ENCODE measurements at regions not wholly inside any gene's neighbourhood (a gene's known extent, or its start where the extent isn't known, plus 50 kb on each side); places are given as distances from the start of the nearest gene placed in this dataset.

DNA sequence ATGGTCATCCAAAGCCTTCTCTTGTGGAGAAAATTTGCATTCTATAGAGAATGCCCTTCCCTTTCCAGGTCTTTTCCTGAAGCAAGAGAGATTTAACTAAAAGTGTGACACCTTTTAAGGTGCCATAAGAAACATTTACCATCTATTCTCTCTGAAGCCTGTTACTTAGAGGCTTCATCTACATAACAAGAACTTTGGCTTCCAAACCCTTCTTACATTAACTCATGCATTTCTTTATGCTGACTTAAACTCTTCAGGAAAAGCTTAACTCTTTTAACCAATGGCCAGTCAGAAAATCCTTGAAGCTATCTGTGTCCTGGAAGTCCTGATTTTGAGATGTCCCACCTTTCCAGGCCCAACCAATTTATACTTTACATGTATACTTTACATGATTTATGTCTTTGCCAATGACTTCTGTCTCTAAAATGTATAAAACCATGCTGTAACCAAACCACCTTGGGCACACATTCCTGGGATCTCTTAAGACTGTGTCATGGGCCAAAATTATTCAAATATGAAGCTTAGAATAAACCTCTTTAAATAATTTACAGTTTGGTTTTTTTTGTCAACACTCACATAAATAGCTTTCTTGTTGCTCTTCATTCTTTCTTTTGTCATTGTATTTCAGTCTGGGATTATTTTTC lies 472.6 kb upstream of the NECTIN3 start:
- no peak for TF ChIP-seq GABPA (tag; conservative IDR thresholded peaks at IDR 0.05; ENCODE audit: low read depth)
- no peak for TF ChIP-seq ZKSCAN8 (CRISPR knock-in tag; IDR thresholded peaks at IDR 0.05)

Measured in K562 (cell line).